ENCODE measurements at regions not wholly inside any gene's neighbourhood (a gene's known extent, or its start where the extent isn't known, plus 50 kb on each side); places are given as distances from the start of the nearest gene placed in this dataset.

- TF ChIP-seq CTCF (IDR thresholded peaks at IDR 0.05) (no peak), POLR2A (IDR thresholded peaks at IDR 0.05) (no peak)
These were observed 122.3 kb upstream of the BACE2 start for GRCh38 chr21:41045534-41046268.
